BLaER1 treated with 17β-estradiol and CSF1 and Interleukin-3, amounts not matched to agents 10 nM and 100 nM (cell line): ENCODE measurements at regions not wholly inside any gene's neighbourhood (a gene's known extent, or its start where the extent isn't known, plus 50 kb on each side); places are given as distances from the start of the nearest gene placed in this dataset.

ENCODE experiments used
- H3K27ac ChIP-seq, 11 experiments: shearing (Covaris generic); formaldehyde crosslinking; 2 replicates each; pipeline ENCODE4 v1.8.1; 2022
- H3K27me3 ChIP-seq, 11 experiments: shearing (Covaris generic); formaldehyde crosslinking; 2 replicates each; pipeline ENCODE4 v1.8.1; 2022
- H3K36me3 ChIP-seq, 11 experiments: shearing (Covaris generic); formaldehyde crosslinking; 2 replicates each; pipeline ENCODE4 v1.8.1; 2022
- H3K4me1 ChIP-seq, 10 experiments: shearing (Covaris generic); formaldehyde crosslinking; 2 replicates each; pipeline ENCODE4 v1.8.1; 2022
- H3K4me2 ChIP-seq, 11 experiments: shearing (Covaris generic); formaldehyde crosslinking; 2 replicates each; pipeline ENCODE4 v1.8.1; 2022
- H3K4me3 ChIP-seq, 10 experiments: shearing (Covaris generic); formaldehyde crosslinking; 2 replicates each; pipeline ENCODE4 v1.8.1; 2022
- H3K9ac ChIP-seq, 11 experiments: shearing (Covaris generic); formaldehyde crosslinking; 2 replicates each; pipeline ENCODE4 v1.8.1; 2022
- H3K9me3 ChIP-seq, 11 experiments: shearing (Covaris generic); formaldehyde crosslinking; replicated peaks in 1 of 11; 2 replicates each; pipeline ENCODE4 v1.8.1; 2022
- H4K20me1 ChIP-seq, 11 experiments: shearing (Covaris generic); formaldehyde crosslinking; 2 replicates each; pipeline ENCODE4 v1.8.1; 2022
- Cebpa-rat ChIP-seq, 11 experiments: shearing (Covaris generic); IDR thresholded peaks; 2 replicates each; pipeline ENCODE4 v1.8.1; 2022

DNA sequence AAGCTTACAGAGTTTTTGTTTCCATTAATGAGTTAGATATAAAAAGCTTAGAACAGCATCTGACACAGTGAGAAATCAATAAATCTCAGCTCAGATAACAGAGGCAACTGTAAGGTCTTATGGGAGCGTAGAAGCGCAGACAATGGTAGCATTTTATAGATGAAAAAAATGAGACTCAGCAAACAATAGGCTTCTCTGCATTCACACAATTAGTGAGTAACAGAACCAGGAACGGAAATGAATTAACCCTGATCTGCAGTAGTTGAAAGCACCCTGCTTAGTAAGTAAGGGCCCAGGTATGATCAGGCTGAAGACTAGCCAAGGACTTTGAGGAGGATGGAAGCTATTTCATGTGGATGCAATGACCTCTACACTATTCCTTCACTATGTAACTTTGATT is 147.2 kb upstream of the EYA4 start:
- no peak overlapping the region for H3K4me2 ChIP-seq
- TF ChIP-seq Cebpa-rat (IDR thresholded peaks at IDR 0.05): no peak
- H3K9me3 ChIP-seq: no peaks in the 10 kb centered on the region
- no peaks in the 10 kb centered on the region for H4K20me1 ChIP-seq
- no peak overlapping the region for H3K4me3 ChIP-seq
- H3K36me3 ChIP-seq: no peaks in the 10 kb centered on the region
- H3K27ac ChIP-seq: no peak overlapping the region
- H3K4me1 ChIP-seq: peaks cover 0 to 18% (median 8%) of the 10 kb centered on the region in 10 experiments; a peak in 11 of 20 replicates
- H3K27me3 ChIP-seq: no peaks in the 10 kb centered on the region
- no peak overlapping the region for H3K9ac ChIP-seq

- no peak overlapping the region for H3K27ac ChIP-seq
- no peak overlapping the region for H3K9ac ChIP-seq
- H3K9me3 ChIP-seq: no peaks in the 10 kb centered on the region
- no peak for TF ChIP-seq Cebpa-rat (IDR thresholded peaks at IDR 0.05)
- no peaks in the 10 kb centered on the region for H3K27me3 ChIP-seq
- no peak overlapping the region for H3K4me3 ChIP-seq
- 0 out of 22 replicates have a peak overlapping the region, but pooled peaks of 2 of the 11 experiments have one; percentile 0 to 1 for H3K4me2 ChIP-seq
- peaks cover 0 to 15% (median 8%) of the 10 kb centered on the region in 10 experiments; a peak in 11 of 20 replicates for H3K4me1 ChIP-seq
- no peaks in the 10 kb centered on the region for H3K36me3 ChIP-seq
- no peaks in the 10 kb centered on the region for H4K20me1 ChIP-seq
Measured at GRCh38 chr6:133097208-133097607, 143.9 kb upstream of the EYA4 start.

GRCh38 chr6:133099573-133099972 is 141.6 kb upstream of the EYA4 start:
- H3K4me1 ChIP-seq: 0 out of 20 replicates have a peak, but pooled peaks cover 0 to 5% (median 0%) of the 10 kb centered on the region in 10 experiments
- H3K9ac ChIP-seq: no peak overlapping the region
- H3K4me2 ChIP-seq: no peak overlapping the region
- H3K4me3 ChIP-seq: no peak overlapping the region
- no peaks in the 10 kb centered on the region for H3K36me3 ChIP-seq
- no peaks in the 10 kb centered on the region for H3K27me3 ChIP-seq
- no peaks in the 10 kb centered on the region for H4K20me1 ChIP-seq
- H3K27ac ChIP-seq: no peak overlapping the region
- TF ChIP-seq Cebpa-rat (IDR thresholded peaks at IDR 0.05): no peak
- no peaks in the 10 kb centered on the region for H3K9me3 ChIP-seq

GRCh38 chr6:133100865-133101264 is 140.3 kb upstream of the EYA4 start:
- Histone ChIP-seq H3K4me2 (no peak overlapping the region), H3K9me3 (no peaks in the 10 kb centered on the region)
- no peak for TF ChIP-seq Cebpa-rat (IDR thresholded peaks at IDR 0.05)

DNA sequence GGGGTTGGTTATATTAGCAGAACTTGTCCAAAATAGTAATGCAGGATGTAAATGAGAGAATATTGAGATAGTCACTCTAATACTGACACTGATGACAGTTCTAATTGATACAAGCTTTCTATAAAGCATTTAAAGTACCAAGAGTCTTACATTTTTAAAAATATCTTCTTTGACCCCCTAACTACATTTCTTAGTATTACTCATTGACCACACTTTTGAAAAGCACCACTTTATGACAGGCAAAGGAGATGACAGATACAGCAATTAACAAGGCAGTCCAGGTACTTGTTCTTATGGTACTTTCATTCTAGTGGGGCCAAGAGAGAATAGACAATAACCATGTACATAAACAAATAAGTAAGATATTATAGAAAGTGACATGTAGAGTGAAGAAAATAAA is 139.4 kb upstream of the EYA4 start:
- TF ChIP-seq Cebpa-rat (IDR thresholded peaks at IDR 0.05): no peak
- Histone ChIP-seq H3K4me3 (no peak overlapping the region), H3K9me3 (no peaks in the 10 kb centered on the region), H3K27me3 (no peaks in the 10 kb centered on the region), H3K9ac (no peak overlapping the region), H3K36me3 (no peaks in the 10 kb centered on the region), H3K4me1 (0 out of 20 replicates have a peak, but pooled peaks cover 0 to 5% (median 0%) of the 10 kb centered on the region in 10 experiments), H3K4me2 (no peak overlapping the region), H3K27ac (no peak overlapping the region), H4K20me1 (no peaks in the 10 kb centered on the region)

More at GRCh38 chr6:133100865-133101264, 140.3 kb upstream of the EYA4 start:
- Histone ChIP-seq H3K27ac (no peak overlapping the region), H3K9ac (no peak overlapping the region), H3K4me3 (no peak overlapping the region), H3K27me3 (no peaks in the 10 kb centered on the region), H3K36me3 (no peaks in the 10 kb centered on the region), H4K20me1 (no peaks in the 10 kb centered on the region), H3K4me1 (0 out of 20 replicates have a peak, but pooled peaks cover 0 to 5% (median 0%) of the 10 kb centered on the region in 10 experiments)

GRCh38 chr6:133106934-133107333 is 134.2 kb upstream of the EYA4 start:
- Histone ChIP-seq H3K4me1 (no peaks in the 10 kb centered on the region), H3K9ac (no peak overlapping the region), H3K27ac (no peak overlapping the region), H3K27me3 (no peaks in the 10 kb centered on the region), H3K4me2 (no peak overlapping the region), H3K9me3 (no peaks in the 10 kb centered on the region), H3K4me3 (no peak overlapping the region), H4K20me1 (no peaks in the 10 kb centered on the region), H3K36me3 (no peaks in the 10 kb centered on the region)
- TF ChIP-seq Cebpa-rat (IDR thresholded peaks at IDR 0.05): no peak

DNA sequence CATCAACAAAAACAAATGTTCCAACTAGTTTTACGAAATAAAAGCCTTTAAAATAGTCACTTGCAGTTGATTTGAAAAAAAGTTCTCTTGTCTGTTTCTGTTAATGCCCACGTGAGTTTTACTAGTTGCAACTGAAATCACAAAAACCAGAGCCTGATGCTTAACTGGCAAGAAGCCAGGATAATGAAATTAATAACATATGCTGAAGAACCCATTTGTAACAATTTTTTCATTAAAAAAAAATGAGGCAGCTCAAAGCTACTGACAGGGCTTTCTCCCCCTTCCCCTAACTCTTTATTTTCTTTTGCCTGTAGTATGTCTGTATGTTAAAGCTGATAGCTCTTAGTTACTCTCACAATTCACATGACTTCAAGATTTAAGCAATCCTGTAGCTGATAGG is 132.7 kb upstream of the EYA4 start:
- no peak for TF ChIP-seq Cebpa-rat (IDR thresholded peaks at IDR 0.05)
- no peaks in the 10 kb centered on the region for H3K9me3 ChIP-seq
- H3K4me3 ChIP-seq: no peak overlapping the region
- no peaks in the 10 kb centered on the region for H3K36me3 ChIP-seq
- no peaks in the 10 kb centered on the region for H3K27me3 ChIP-seq
- H3K4me2 ChIP-seq: no peak overlapping the region
- no peak overlapping the region for H3K9ac ChIP-seq
- H3K27ac ChIP-seq: no peak overlapping the region
- H3K4me1 ChIP-seq: no peaks in the 10 kb centered on the region
- H4K20me1 ChIP-seq: no peaks in the 10 kb centered on the region

DNA sequence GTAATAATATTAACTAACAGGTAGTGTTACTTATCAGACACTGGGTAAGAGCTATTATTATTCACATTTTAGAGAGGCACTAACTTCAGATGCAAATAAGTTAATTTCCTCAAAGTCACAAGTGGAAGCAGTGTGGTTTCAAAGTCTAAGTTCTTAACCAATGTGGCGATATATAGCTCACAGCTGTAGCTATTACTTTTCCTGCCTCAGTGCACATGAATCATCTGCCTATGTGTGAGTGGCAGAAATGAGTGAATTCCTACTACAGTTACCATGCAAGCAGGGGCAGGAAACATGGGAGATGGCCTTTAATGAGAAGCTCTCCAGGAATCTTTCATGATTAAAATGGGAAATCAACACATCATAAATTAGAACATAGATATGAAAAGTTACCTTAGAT is 126.2 kb upstream of the EYA4 start:
- Histone ChIP-seq H3K9ac (no peak overlapping the region), H3K9me3 (peaks cover 9 to 16% (median 14%) of the 10 kb centered on the region in 11 experiments; a peak in 19 of 22 replicates), H3K27ac (no peak overlapping the region), H4K20me1 (no peaks in the 10 kb centered on the region), H3K27me3 (no peaks in the 10 kb centered on the region), H3K4me2 (peak overlapping the region in 7 of 11 experiments; percentile 10 to 50 (median 29); a peak in 12 of 22 replicates), H3K4me3 (no peak overlapping the region), H3K4me1 (peaks cover 0 to 24% (median 16%) of the 10 kb centered on the region in 10 experiments; a peak in 15 of 20 replicates), H3K36me3 (no peaks in the 10 kb centered on the region)
- no peak for TF ChIP-seq Cebpa-rat (IDR thresholded peaks at IDR 0.05)

- peaks cover 9 to 19% (median 15%) of the 10 kb centered on the region in 11 experiments; a peak in 20 of 22 replicates for H3K9me3 ChIP-seq
- H3K27me3 ChIP-seq: no peaks in the 10 kb centered on the region
- H3K27ac ChIP-seq: no peak overlapping the region
- H3K4me1 ChIP-seq: peaks cover 0 to 24% (median 16%) of the 10 kb centered on the region in 10 experiments; a peak in 15 of 20 replicates
- no peak overlapping the region for H3K9ac ChIP-seq
- H4K20me1 ChIP-seq: no peaks in the 10 kb centered on the region
- no peaks in the 10 kb centered on the region for H3K36me3 ChIP-seq
- H3K4me3 ChIP-seq: no peak overlapping the region
- H3K4me2 ChIP-seq: peak overlapping the region in 6 of 11 experiments; percentile 11 to 46 (median 32); a peak in 8 of 22 replicates
- no peak for TF ChIP-seq Cebpa-rat (IDR thresholded peaks at IDR 0.05)
Measured at GRCh38 chr6:133115946-133116345, 125.2 kb upstream of the EYA4 start.

- Histone ChIP-seq H3K36me3 (no peaks in the 10 kb centered on the region), H4K20me1 (no peaks in the 10 kb centered on the region), H3K27me3 (no peaks in the 10 kb centered on the region), H3K27ac (no peak overlapping the region), H3K4me2 (no peak overlapping the region), H3K9me3 (peaks cover 5 to 7% (median 6%) of the 10 kb centered on the region in 11 experiments; a peak in 18 of 22 replicates), H3K4me1 (no peaks in the 10 kb centered on the region), H3K4me3 (no peak overlapping the region), H3K9ac (no peak overlapping the region)
- TF ChIP-seq Cebpa-rat (IDR thresholded peaks at IDR 0.05): no peak
Measured at GRCh38 chr6:133128191-133128590, 113.0 kb upstream of the EYA4 start.
